PC-9 (cell line): ENCODE measurements at regions not wholly inside any gene's neighbourhood (a gene's known extent, or its start where the extent isn't known, plus 50 kb on each side); places are given as distances from the start of the nearest gene placed in this dataset.

Experiments used
- EZH2 ChIP-seq: fragments of 200-600 bp; sonication (generic); IDR thresholded peaks from 2 replicates; pipeline ENCODE4 v1.8.0; 2017; ENCODE audit warnings: antibody characterized with exemption, low read depth
- TF ChIP-seq, protein P1 (sequence below): fragments of 200-600 bp; sonication (generic); conservative IDR thresholded peaks from 2 replicates; pipeline ENCODE4 v1.6.1; 2017; ENCODE audit warnings: mixed run types, antibody characterized with exemption, mild to moderate bottlenecking, moderate library complexity

DNA sequence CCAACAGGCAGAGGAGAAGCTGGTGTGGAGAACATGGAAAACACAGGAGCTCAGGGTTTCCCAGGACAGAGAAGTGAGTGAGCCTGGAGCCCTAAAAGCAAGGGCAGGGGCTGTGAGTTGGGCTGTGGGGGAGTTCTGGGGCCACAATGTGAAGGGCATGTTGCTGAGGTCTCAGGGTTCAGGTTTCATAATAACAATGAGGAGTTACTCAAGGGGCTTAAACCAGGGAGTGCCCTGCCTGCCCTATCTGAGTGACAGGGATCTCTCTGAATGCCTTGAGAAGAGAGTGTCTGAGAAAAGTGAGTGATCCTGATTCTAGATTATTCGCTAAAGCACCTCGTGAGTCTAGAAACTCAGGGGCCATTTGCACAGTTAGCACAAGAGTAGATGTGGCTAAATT lies 129.6 kb downstream of the VPREB1 start:
- TF ChIP-seq, protein P1, sequence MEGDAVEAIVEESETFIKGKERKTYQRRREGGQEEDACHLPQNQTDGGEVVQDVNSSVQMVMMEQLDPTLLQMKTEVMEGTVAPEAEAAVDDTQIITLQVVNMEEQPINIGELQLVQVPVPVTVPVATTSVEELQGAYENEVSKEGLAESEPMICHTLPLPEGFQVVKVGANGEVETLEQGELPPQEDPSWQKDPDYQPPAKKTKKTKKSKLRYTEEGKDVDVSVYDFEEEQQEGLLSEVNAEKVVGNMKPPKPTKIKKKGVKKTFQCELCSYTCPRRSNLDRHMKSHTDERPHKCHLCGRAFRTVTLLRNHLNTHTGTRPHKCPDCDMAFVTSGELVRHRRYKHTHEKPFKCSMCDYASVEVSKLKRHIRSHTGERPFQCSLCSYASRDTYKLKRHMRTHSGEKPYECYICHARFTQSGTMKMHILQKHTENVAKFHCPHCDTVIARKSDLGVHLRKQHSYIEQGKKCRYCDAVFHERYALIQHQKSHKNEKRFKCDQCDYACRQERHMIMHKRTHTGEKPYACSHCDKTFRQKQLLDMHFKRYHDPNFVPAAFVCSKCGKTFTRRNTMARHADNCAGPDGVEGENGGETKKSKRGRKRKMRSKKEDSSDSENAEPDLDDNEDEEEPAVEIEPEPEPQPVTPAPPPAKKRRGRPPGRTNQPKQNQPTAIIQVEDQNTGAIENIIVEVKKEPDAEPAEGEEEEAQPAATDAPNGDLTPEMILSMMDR: no peak
- TF ChIP-seq EZH2: no peak
